ENCODE measurements at regions not wholly inside any gene's neighbourhood (a gene's known extent, or its start where the extent isn't known, plus 50 kb on each side); places are given as distances from the start of the nearest gene placed in this dataset.

- TF ChIP-seq ZFX (IDR thresholded peaks at IDR 0.05) = no peak
- TF ChIP-seq EZH2phosphoT487 (IDR thresholded peaks at IDR 0.05; ENCODE audit: borderline replicate concordance) = no peak
- TF ChIP-seq POLR2A (IDR thresholded peaks at IDR 0.05; ENCODE audit: borderline replicate concordance, extremely low read depth, insufficient read depth, insufficient read length) = no peak
- TF ChIP-seq CEBPB (IDR thresholded peaks at IDR 0.05; ENCODE audit: low read depth) = no peak
- no peak for TF ChIP-seq CTCF (IDR thresholded peaks at IDR 0.05 in 2 of 3, conservative IDR thresholded peaks at IDR 0.05 in 1 of 3; ENCODE audit: borderline replicate concordance in 1 of 3, insufficient read depth in 1 of 3, low read depth in 2 of 3, low read length in 2 of 3)
- TF ChIP-seq ZBTB33 (IDR thresholded peaks at IDR 0.05; ENCODE audit: extremely low read depth, insufficient replicate concordance, low read length) = no peak
- no peak for TF ChIP-seq POLR2AphosphoS5 (IDR thresholded peaks at IDR 0.05; ENCODE audit: low read depth, low read length)
These were observed 162.6 kb upstream of the LRIG3 start for GRCh38 chr12:59082952-59083351.
